HEK293 (cell line): ENCODE measurements at regions not wholly inside any gene's neighbourhood (a gene's known extent, or its start where the extent isn't known, plus 50 kb on each side); places are given as distances from the start of the nearest gene placed in this dataset.

Experiments
- YY1 ChIP-seq: fragments of 450-650 bp; formaldehyde crosslinking; IDR thresholded peaks from 2 replicates; pipeline ENCODE4 v1.5.1; 2018; ENCODE audit warnings: missing biosample characterization, missing genetic modification characterization
- ZBTB17 ChIP-seq: fragments of 450-650 bp; formaldehyde crosslinking; IDR thresholded peaks from 2 replicates; pipeline ENCODE4 v1.5.1; 2016; ENCODE audit warnings: missing biosample characterization, missing genetic modification characterization
- ZBTB20 ChIP-seq: fragments of 450-650 bp; formaldehyde crosslinking; IDR thresholded peaks from 2 replicates; pipeline ENCODE4 v1.5.1; 2016; ENCODE audit warnings: missing biosample characterization, missing genetic modification characterization
- ZNF211 ChIP-seq: fragments of 450-650 bp; formaldehyde crosslinking; IDR thresholded peaks from 2 replicates; pipeline ENCODE4 v1.5.1; 2016; ENCODE audit warnings: low read depth, missing biosample characterization, missing genetic modification characterization
- ZNF837 ChIP-seq: fragments of 450-650 bp; formaldehyde crosslinking; IDR thresholded peaks from 2 replicates; pipeline ENCODE4 v1.5.1; 2016; ENCODE audit warnings: missing biosample characterization, missing genetic modification characterization
- TF ChIP-seq, protein P1 (sequence below): fragments of 450-650 bp; formaldehyde crosslinking; IDR thresholded peaks from 2 replicates; pipeline ENCODE4 v1.5.1; 2016; ENCODE audit warnings: missing biosample characterization, missing genetic modification characterization
- TF ChIP-seq, protein P2 (sequence below): fragments of 450-650 bp; formaldehyde crosslinking; IDR thresholded peaks from 2 replicates; pipeline ENCODE4 v1.5.1; 2016; ENCODE audit warnings: missing biosample characterization, missing genetic modification characterization
- TF ChIP-seq, protein P3 (sequence below): fragments of 450-650 bp; formaldehyde crosslinking; IDR thresholded peaks from 2 replicates; pipeline ENCODE4 v1.5.1; 2017; ENCODE audit warnings: missing biosample characterization, missing genetic modification characterization

DNA sequence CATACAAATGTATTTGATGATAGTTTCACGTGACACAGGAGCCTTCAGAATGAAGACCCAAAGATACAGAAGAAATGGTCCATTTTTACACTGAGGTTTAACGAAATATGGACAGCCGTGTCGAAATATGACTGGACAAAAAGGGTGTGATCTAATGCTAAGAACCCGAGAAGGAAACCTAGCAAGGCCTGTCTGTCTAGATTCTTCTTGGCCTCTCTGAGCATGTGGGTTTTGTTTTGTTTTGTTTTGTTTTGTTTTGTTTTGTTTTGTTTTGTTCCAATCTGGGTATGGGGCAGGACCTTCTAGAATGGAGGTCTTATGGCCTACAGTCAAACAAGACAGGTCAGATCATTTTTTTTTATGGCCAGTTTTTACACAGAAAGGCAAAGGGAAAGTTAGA is 242.7 kb upstream of the STT3B start:
- TF ChIP-seq ZBTB17: no peak
- no peak for TF ChIP-seq ZNF211 (tag by site-specific recombination)
- TF ChIP-seq, protein P1, sequence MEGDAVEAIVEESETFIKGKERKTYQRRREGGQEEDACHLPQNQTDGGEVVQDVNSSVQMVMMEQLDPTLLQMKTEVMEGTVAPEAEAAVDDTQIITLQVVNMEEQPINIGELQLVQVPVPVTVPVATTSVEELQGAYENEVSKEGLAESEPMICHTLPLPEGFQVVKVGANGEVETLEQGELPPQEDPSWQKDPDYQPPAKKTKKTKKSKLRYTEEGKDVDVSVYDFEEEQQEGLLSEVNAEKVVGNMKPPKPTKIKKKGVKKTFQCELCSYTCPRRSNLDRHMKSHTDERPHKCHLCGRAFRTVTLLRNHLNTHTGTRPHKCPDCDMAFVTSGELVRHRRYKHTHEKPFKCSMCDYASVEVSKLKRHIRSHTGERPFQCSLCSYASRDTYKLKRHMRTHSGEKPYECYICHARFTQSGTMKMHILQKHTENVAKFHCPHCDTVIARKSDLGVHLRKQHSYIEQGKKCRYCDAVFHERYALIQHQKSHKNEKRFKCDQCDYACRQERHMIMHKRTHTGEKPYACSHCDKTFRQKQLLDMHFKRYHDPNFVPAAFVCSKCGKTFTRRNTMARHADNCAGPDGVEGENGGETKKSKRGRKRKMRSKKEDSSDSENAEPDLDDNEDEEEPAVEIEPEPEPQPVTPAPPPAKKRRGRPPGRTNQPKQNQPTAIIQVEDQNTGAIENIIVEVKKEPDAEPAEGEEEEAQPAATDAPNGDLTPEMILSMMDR: no peak
- no peak for TF ChIP-seq YY1
- TF ChIP-seq, protein P2, sequence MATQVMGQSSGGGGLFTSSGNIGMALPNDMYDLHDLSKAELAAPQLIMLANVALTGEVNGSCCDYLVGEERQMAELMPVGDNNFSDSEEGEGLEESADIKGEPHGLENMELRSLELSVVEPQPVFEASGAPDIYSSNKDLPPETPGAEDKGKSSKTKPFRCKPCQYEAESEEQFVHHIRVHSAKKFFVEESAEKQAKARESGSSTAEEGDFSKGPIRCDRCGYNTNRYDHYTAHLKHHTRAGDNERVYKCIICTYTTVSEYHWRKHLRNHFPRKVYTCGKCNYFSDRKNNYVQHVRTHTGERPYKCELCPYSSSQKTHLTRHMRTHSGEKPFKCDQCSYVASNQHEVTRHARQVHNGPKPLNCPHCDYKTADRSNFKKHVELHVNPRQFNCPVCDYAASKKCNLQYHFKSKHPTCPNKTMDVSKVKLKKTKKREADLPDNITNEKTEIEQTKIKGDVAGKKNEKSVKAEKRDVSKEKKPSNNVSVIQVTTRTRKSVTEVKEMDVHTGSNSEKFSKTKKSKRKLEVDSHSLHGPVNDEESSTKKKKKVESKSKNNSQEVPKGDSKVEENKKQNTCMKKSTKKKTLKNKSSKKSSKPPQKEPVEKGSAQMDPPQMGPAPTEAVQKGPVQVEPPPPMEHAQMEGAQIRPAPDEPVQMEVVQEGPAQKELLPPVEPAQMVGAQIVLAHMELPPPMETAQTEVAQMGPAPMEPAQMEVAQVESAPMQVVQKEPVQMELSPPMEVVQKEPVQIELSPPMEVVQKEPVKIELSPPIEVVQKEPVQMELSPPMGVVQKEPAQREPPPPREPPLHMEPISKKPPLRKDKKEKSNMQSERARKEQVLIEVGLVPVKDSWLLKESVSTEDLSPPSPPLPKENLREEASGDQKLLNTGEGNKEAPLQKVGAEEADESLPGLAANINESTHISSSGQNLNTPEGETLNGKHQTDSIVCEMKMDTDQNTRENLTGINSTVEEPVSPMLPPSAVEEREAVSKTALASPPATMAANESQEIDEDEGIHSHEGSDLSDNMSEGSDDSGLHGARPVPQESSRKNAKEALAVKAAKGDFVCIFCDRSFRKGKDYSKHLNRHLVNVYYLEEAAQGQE: no peak
- no peak for TF ChIP-seq ZBTB20 (tag by site-specific recombination)
- TF ChIP-seq ZNF837 (tag by site-specific recombination): no peak
- TF ChIP-seq, protein P3, sequence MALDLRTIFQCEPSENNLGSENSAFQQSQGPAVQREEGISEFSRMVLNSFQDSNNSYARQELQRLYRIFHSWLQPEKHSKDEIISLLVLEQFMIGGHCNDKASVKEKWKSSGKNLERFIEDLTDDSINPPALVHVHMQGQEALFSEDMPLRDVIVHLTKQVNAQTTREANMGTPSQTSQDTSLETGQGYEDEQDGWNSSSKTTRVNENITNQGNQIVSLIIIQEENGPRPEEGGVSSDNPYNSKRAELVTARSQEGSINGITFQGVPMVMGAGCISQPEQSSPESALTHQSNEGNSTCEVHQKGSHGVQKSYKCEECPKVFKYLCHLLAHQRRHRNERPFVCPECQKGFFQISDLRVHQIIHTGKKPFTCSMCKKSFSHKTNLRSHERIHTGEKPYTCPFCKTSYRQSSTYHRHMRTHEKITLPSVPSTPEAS (tag by site-specific recombination): no peak
